ENCODE measurements at regions not wholly inside any gene's neighbourhood (a gene's known extent, or its start where the extent isn't known, plus 50 kb on each side); places are given as distances from the start of the nearest gene placed in this dataset.

- TF ChIP-seq ZNF174 (CRISPR knock-in tag; IDR thresholded peaks at IDR 0.05) (no peak), ZNF133 (CRISPR knock-in tag; IDR thresholded peaks at IDR 0.05) (no peak), HES1 (IDR thresholded peaks at IDR 0.05; ENCODE audit: low read depth) (no peak), NBN (IDR thresholded peaks at IDR 0.05; ENCODE audit: low read depth) (no peak), ZKSCAN1 (IDR thresholded peaks at IDR 0.05; ENCODE audit: low read depth, low read length) (no peak), POLR2A (conservative IDR thresholded peaks at IDR 0.05) (no peak), CUX1 (CRISPR knock-in tag; IDR thresholded peaks at IDR 0.05) (no peak)
These were observed 96.7 kb downstream of the SLC25A47 start for GRCh38 chr14:100419856-100420255.
